Hepatocyte (in vitro differentiated cells): ENCODE measurements at regions not wholly inside any gene's neighbourhood (a gene's known extent, or its start where the extent isn't known, plus 50 kb on each side); places are given as distances from the start of the nearest gene placed in this dataset.

Experiments
- EZH2phosphoT487 ChIP-seq: fragments of 200-600 bp; sonication (generic); IDR thresholded peaks from one replicate; pipeline ENCODE4 v1.6.1; 2018; ENCODE audit warnings: antibody characterized with exemption, mild to moderate bottlenecking, low read depth, moderate library complexity; ENCODE audit not compliant: unreplicated experiment, severe bottlenecking
- TF ChIP-seq, protein P1 (sequence below): fragments of 200-600 bp; sonication (generic); IDR thresholded peaks from 2 replicates; pipeline ENCODE4 v1.5.1; 2016; ENCODE audit warnings: antibody characterized with exemption, mild to moderate bottlenecking; ENCODE audit not compliant: poor library complexity

DNA sequence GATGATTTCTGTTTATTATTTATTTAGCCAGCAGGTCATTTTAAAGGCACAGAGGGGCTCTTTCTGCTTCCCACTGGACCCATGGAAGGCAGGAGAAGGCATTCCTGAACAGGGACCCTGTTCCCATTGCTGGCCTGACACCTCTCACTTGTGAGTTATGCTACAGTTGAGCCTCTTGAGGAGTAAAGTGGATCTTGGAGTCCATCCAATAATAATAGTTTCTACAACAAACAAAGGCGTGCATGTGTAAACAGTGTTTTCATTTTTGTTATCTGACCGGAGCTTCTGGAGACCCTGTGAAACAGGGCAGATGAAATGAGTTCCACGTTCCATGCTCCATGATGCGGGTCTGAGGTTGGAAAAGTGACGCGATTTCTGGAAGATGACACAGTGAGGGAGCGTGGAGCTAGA is 127.3 kb upstream of the HABP2 start:
- TF ChIP-seq, protein P1, sequence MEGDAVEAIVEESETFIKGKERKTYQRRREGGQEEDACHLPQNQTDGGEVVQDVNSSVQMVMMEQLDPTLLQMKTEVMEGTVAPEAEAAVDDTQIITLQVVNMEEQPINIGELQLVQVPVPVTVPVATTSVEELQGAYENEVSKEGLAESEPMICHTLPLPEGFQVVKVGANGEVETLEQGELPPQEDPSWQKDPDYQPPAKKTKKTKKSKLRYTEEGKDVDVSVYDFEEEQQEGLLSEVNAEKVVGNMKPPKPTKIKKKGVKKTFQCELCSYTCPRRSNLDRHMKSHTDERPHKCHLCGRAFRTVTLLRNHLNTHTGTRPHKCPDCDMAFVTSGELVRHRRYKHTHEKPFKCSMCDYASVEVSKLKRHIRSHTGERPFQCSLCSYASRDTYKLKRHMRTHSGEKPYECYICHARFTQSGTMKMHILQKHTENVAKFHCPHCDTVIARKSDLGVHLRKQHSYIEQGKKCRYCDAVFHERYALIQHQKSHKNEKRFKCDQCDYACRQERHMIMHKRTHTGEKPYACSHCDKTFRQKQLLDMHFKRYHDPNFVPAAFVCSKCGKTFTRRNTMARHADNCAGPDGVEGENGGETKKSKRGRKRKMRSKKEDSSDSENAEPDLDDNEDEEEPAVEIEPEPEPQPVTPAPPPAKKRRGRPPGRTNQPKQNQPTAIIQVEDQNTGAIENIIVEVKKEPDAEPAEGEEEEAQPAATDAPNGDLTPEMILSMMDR, result no peak
- no peak for TF ChIP-seq EZH2phosphoT487
